GM19438 (cell line): ENCODE measurements at regions not wholly inside any gene's neighbourhood (a gene's known extent, or its start where the extent isn't known, plus 50 kb on each side); places are given as distances from the start of the nearest gene placed in this dataset.

Source experiments
- ATAC-seq: cut with Tn5 transposase; IDR thresholded peaks from one replicate; pipeline ENCODE4 v1.9.1; 2021; ENCODE audit warnings: low read depth; ENCODE audit not compliant: unreplicated experiment

GRCh38 chrX:25241461-25241860 lies 225.7 kb upstream of the ARX start:
- ATAC-seq = no peak

- ATAC-seq = no peak
Observed at GRCh38 chrX:25226151-25226550, 210.4 kb upstream of the ARX start.

GRCh38 chrX:25219480-25219879 lies 203.7 kb upstream of the ARX start:
- ATAC-seq = no peak

GRCh38 chrX:25213611-25214010 lies 197.8 kb upstream of the ARX start:
- no peak for ATAC-seq

- no peak for ATAC-seq
Observed at GRCh38 chrX:25207803-25208475, 192.2 kb upstream of the ARX start.

GRCh38 chrX:25206778-25207177 lies 191.0 kb upstream of the ARX start:
- ATAC-seq = no peak

GRCh38 chrX:25204182-25204581 lies 188.4 kb upstream of the ARX start:
- ATAC-seq = no peak

- ATAC-seq = no peak
Observed at GRCh38 chrX:25202827-25203226, 187.1 kb upstream of the ARX start.

- ATAC-seq = no peak
Observed at GRCh38 chrX:25198891-25199290, 183.1 kb upstream of the ARX start.

GRCh38 chrX:25198253-25198652 lies 182.5 kb upstream of the ARX start:
- no peak for ATAC-seq

- ATAC-seq = no peak
Observed at GRCh38 chrX:25196221-25196620, 180.5 kb upstream of the ARX start.

GRCh38 chrX:25191403-25191802 lies 175.6 kb upstream of the ARX start:
- no peak for ATAC-seq

- ATAC-seq = no peak
Observed at GRCh38 chrX:25181775-25182174, 166.0 kb upstream of the ARX start.

GRCh38 chrX:25180242-25180641 lies 164.5 kb upstream of the ARX start:
- ATAC-seq = no peak

- ATAC-seq = no peak
Observed at GRCh38 chrX:25178555-25178954, 162.8 kb upstream of the ARX start.

- peak; percentile 64 for ATAC-seq
Observed at GRCh38 chrX:25175743-25176142, 160.0 kb upstream of the ARX start.

GRCh38 chrX:25175171-25175570 lies 159.4 kb upstream of the ARX start:
- ATAC-seq = peak; percentile 13

- ATAC-seq = no peak
Observed at GRCh38 chrX:25166546-25166945, 150.8 kb upstream of the ARX start.

GRCh38 chrX:25166145-25166544 lies 150.4 kb upstream of the ARX start:
- no peak for ATAC-seq

GRCh38 chrX:25158635-25159034 lies 142.9 kb upstream of the ARX start:
- no peak for ATAC-seq

- ATAC-seq = no peak
Observed at GRCh38 chrX:25156832-25157231, 141.1 kb upstream of the ARX start.

- ATAC-seq = no peak
Observed at GRCh38 chrX:25156323-25156722, 140.6 kb upstream of the ARX start.

- ATAC-seq = no peak
Observed at GRCh38 chrX:25154168-25154567, 138.4 kb upstream of the ARX start.
